GM18499 (cell line): ENCODE measurements at regions not wholly inside any gene's neighbourhood (a gene's known extent, or its start where the extent isn't known, plus 50 kb on each side); places are given as distances from the start of the nearest gene placed in this dataset.
"Not testable (repeated sequence)": the region's sequence is repeated elsewhere in the genome, so short reads cannot be mapped to it uniquely, and the experiment has no call there.

Experiments
- ATAC-seq: cut with Tn5 transposase; IDR thresholded peaks from one replicate; pipeline ENCODE4 v1.9.1; 2021; ENCODE audit warnings: moderate number of reproducible peaks; ENCODE audit not compliant: insufficient read depth, unreplicated experiment

DNA sequence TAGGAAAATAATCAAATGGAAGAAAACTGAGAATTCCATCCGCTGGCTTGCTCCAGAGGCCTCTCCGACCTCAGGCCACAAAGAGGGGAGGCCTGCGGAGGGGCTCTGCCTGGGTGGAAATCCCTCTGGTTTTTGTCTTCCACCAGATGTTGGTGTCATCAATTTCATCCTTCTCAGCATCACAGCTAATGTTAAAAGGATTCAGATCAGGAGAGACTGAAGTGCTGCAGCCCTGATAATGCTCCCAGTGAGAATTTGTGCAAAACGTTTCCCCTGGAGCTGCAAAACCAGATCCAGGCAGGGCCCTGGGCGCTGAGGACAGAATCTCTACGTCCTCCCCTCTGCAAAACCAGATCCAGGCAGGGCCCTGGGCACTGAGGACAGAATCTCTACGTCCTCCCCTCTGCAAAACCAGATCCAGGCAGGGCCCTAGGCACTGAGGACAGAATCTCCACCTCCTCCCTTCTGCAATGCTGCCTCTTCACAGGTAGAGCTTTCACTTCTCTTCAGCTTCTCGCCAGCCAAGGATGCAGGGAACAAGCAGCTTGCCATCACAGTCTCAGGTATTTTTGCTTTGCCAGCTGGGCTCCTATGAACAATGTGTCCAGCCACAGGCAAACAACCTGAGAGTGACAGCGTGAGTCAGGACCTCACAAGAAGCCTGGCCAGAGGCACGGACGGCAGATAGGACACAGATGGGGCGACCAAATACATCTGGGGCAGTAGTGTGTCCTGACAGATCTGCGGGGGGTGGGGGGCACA is 81.2 kb downstream of the TMEM18 start:
- ATAC-seq: no peak

- ATAC-seq: no peak
Measured at GRCh38 chr2:595141-595815, 81.9 kb downstream of the TMEM18 start.

DNA sequence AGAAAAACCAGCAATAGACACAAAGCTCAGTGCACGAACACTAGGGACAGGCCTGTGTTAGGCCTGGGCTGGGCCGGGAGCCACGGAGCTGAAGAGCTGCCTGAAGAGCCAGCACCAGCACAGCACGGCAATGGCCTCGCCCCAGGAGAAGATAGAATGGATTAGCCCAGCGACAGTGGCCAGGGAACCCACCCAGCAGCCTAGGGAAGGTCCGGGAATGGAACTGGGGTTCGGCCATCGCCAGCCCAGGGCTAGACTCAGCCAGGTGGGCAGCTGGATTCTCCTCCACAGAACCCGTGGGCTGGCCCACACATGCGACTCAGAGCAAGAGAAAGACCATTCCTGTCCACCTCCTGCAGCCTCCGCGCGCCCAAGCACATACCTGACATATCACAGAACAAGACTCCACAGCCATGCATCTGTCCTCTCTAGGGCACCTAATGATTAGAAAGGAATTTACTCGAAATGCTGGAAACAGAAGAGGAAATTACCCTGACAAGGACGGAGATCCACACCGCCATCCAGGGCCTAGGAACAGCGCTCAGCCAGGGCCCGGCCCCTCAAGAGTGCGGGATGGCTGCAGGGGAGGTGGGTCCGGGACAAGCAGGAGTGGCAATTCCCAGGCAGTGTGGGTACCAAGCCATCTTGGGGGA is 82.8 kb downstream of the TMEM18 start:
- no peak for ATAC-seq

- ATAC-seq: no peak
Measured at GRCh38 chr2:593356-594026, 83.7 kb downstream of the TMEM18 start.

DNA sequence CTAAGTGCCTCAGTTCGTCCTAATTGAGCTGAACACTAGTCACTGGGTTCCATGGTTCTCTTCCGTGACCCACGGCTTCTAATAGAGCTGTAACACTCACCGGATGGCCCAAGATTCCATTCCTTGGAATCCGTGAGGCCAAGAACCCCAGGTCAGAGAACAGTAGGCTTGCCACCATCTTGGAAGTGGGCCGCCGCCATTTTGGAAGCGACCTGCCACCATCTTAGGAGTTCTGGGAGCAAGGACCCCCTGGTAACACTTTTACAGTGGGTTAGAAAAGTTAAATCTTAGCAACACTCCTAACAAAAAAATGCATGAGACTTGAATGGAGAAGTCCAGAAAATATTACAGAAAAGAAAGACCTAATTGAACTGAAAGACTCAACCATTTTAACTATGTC is 84.5 kb downstream of the TMEM18 start:
- ATAC-seq: no peak

- no peak for ATAC-seq
Measured at GRCh38 chr2:590214-591175, 86.7 kb downstream of the TMEM18 start.

- ATAC-seq: no peak
Measured at GRCh38 chr2:589281-590130, 87.7 kb downstream of the TMEM18 start.

GRCh38 chr2:588074-588645 is 89.0 kb downstream of the TMEM18 start:
- no peak for ATAC-seq

GRCh38 chr2:587087-587960 is 89.9 kb downstream of the TMEM18 start:
- ATAC-seq: no peak

DNA sequence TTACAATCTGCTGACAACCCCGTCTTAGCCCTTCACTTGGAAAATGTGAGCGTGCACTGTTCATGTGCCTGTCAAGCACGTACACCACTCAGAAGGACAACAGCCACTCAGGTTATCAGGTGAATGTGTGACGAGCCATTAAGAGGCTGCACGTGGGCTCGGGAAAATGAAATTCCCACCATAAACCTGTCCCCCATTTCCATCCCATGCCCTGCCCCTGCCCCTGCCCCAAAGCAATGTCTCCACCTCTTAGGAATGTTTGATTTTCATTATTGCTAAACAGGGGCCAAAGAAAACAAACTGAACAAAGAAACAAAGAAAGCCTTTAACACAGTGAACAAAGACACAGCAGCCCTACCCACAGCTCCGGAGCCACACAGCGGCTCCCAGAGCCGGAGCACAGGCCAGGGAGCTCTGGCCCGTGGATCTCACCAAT is 90.5 kb downstream of the TMEM18 start:
- no peak for ATAC-seq

DNA sequence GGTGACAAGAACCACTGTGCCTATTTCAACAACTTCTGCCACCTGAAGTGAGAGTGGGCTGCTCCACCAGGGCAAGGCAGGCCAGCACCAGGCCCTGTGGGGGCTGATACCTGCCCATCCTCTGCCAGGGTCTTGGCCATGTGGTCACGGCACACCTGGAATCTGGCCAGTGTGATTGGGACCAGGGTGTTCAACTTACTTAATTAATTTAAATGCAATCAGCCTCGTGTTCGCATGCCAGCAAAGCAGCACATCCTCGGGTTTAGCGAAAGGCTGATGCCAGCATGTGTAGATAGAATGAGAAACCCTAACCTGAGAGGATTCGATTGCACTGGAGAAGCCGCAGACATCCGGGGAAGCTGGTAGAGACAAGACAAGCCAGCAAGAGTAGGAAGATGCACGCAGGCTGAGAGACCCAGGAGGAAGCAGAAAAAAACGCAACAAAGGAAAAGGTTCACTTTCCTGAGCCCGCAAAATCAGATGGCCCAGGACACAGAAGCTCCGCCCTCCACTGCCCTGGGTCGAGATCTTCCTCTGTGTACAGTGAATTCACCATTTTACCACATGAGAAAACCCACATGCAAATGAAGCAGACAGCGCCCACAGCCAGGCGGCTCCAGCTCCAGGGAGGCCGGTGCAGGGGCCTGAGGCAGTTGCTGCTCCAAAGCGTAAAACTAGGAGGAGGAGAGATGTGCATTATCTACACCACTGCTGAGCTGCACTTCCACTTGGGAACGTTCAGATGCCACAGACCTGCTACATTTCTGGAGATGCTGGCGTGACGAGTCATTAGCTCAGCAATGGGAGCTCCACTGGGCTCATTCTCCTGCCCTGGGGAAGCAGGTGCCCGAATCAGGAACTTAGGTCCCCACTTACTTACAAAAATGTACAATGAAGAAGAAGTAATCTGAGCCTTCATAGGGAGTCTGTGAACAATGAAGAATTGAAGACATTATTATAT is 92.1 kb downstream of the TMEM18 start:
- ATAC-seq: peak; percentile 98

- no peak for ATAC-seq
Measured at GRCh38 chr2:583666-584065, 93.5 kb downstream of the TMEM18 start.

DNA sequence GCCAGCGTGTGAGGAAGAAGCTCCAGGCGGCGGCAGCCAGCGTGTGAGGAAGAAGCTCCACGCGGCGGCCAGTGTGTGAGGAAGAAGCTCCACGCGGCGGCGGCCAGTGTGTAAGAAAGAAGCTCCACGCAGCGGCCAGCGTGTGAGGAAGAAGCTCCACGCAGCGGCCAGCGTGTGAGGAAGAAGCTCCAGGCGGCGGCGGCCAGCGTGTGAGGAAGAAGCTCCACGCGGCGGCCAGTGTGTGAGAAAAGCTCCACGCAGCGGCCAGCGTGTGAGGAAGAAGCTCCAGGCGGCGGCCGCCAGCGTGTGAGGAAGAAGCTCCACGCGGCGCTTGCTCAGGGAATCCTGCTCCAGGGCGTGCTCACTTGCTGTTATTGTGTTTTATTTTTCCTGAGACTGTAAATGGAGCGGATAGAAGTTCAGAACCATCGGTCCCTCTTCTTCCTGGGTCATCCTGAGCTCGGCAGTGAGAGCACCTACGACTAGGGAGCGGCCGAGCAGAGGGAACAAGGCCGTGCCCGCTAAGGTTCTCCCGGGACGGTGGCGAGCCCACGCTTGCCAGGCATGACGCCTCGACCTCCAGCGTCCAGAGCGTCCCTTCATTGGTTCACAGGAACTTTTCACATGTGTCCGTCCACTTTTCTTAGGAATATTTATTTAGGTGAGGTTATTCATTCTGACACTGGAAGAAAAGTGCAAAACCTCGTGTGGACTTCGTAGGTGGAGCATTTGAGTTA is 94.2 kb downstream of the TMEM18 start:
- ATAC-seq: no peak

DNA sequence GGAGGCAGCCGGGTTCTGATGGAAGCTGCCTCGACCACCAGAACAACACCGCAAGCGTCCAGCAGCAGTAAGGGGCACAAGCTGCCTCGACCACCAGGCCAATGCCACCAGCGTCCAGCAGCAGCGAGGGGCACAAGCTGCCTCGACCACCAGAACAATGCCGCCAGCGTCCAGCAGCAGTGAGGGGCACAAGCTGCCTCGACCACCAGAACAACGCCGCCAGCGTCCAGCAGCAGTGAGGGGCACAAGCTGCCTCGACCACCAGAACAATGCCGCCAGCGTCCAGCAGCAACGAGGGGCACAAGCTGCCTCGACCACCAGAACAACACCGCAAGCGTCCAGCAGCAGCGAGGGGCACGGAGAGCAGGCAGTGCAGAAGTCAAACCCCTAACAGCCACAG is 94.9 kb downstream of the TMEM18 start:
- ATAC-seq: not testable (repeated sequence)

- ATAC-seq: no peak
Measured at GRCh38 chr2:579961-580360, 97.2 kb downstream of the TMEM18 start.

- no peak for ATAC-seq
Measured at GRCh38 chr2:579351-579886, 97.8 kb downstream of the TMEM18 start.
